PC-9 (cell line): ENCODE measurements at regions not wholly inside any gene's neighbourhood (a gene's known extent, or its start where the extent isn't known, plus 50 kb on each side); places are given as distances from the start of the nearest gene placed in this dataset.

Source experiments
- BruUV-seq: library from RNA; stranded (reverse); fragments of 400-500 nt; replicated peaks from 2 replicates; lab custom pipeline; 2021; lab: Mats Ljungman, UMichigan
- CTCF ChIA-PET: fragments of 300-600 bp; sonication (Branson Sonifier 250); formaldehyde crosslinking; loops from one replicate; lab custom pipeline; 2022; ENCODE audit warnings: antibody characterized with exemption; lab: Charles Lee
- POLR2A ChIA-PET: fragments of 300-600 bp; sonication (Branson Sonifier 250); formaldehyde crosslinking; loops from one replicate; lab custom pipeline; 2022; ENCODE audit warnings: antibody characterized with exemption; ENCODE audit not compliant: unreplicated experiment; lab: Charles Lee
- DNase-seq, 2 experiments: peaks; one replicate each; pipeline versions ENCODE4 v3.0.0 to v3.0.0-alpha.2; 2015 to 2022; ENCODE audit warnings: mixed read lengths in 1 of 2
- H2AFZ ChIP-seq: fragments of 200-600 bp; sonication (generic); 2 replicates; pipeline ENCODE4 v1.8.1; 2017; ENCODE audit warnings: antibody characterized with exemption
- H3F3A ChIP-seq: fragments of 200-600 bp; sonication (generic); 2 replicates; pipeline ENCODE4 v1.8.1; 2017; ENCODE audit warnings: antibody characterized with exemption, mild to moderate bottlenecking, low read depth; ENCODE audit not compliant: insufficient read depth
- H3K27ac ChIP-seq: fragments of 200-600 bp; sonication (generic); 2 replicates; pipeline ENCODE4 v1.6.1; 2016; ENCODE audit warnings: mixed run types
- H3K27me3 ChIP-seq: fragments of 200-600 bp; sonication (generic); 2 replicates; pipeline ENCODE4 v1.6.1; 2016; ENCODE audit warnings: low read depth, mixed run types; ENCODE audit not compliant: insufficient read depth
- H3K36me3 ChIP-seq: fragments of 200-600 bp; sonication (generic); 2 replicates; pipeline ENCODE4 v1.6.1; 2016; ENCODE audit warnings: low read depth, mixed run types
- H3K4me1 ChIP-seq: fragments of 200-600 bp; sonication (generic); replicated peaks from 2 replicates; pipeline ENCODE4 v1.6.1; 2016; ENCODE audit warnings: mixed run types; ENCODE audit not compliant: insufficient read depth
- H3K4me2 ChIP-seq: fragments of 200-600 bp; sonication (generic); 2 replicates; pipeline ENCODE4 v1.6.1; 2017; ENCODE audit warnings: mixed run types
- H3K4me3 ChIP-seq: fragments of 200-600 bp; sonication (generic); 2 replicates; pipeline ENCODE4 v1.6.1; 2016; ENCODE audit warnings: mixed run types
- H3K79me2 ChIP-seq: fragments of 200-600 bp; sonication (generic); 2 replicates; pipeline ENCODE4 v1.6.1; 2017; ENCODE audit warnings: low read depth, mixed run types
- H3K9me2 ChIP-seq: fragments of 200-600 bp; sonication (generic); 2 replicates; pipeline ENCODE4 v1.8.1; 2017; ENCODE audit warnings: mild to moderate bottlenecking; ENCODE audit not compliant: insufficient read depth
- H3K9me3 ChIP-seq: fragments of 200-600 bp; sonication (generic); 2 replicates; pipeline ENCODE4 v1.8.1; 2016; ENCODE audit warnings: low read depth; ENCODE audit not compliant: insufficient read depth
- H4K20me1 ChIP-seq: fragments of 200-600 bp; sonication (generic); 2 replicates; pipeline ENCODE4 v1.8.1; 2017; ENCODE audit not compliant: insufficient read depth
- EZH2 ChIP-seq: fragments of 200-600 bp; sonication (generic); IDR thresholded peaks from 2 replicates; pipeline ENCODE4 v1.8.0; 2017; ENCODE audit warnings: antibody characterized with exemption, low read depth
- intact Hi-C: fragments of 100-400 bp; cut with micrococcal nuclease; formaldehyde crosslinking; loops from one replicate; pipeline ENCODE4 v1.10.0; 2022; ENCODE audit not compliant: unreplicated experiment
- TF ChIP-seq, protein P1 (sequence below): fragments of 200-600 bp; sonication (generic); conservative IDR thresholded peaks from 2 replicates; pipeline ENCODE4 v1.6.1; 2017; ENCODE audit warnings: mixed run types, antibody characterized with exemption, mild to moderate bottlenecking, moderate library complexity

- POLR2A ChIA-PET, result interaction anchor here (0.6 kb wide), 1 partner anchor 411 kb away, joined by 3 read pairs; no protein-coding TSS in a partner anchor
- CTCF ChIA-PET, result no interaction called here
- DNase-seq, result no peak
Measured at GRCh38 chr11:70028147-70028855, 49.8 kb upstream of the ANO1 start.

More at GRCh38 chr11:70028147-70028855, 49.8 kb upstream of the ANO1 start:
- Histone ChIP-seq H4K20me1 (no peaks in the 10 kb centered on the region), H3K27me3 (no peaks in the 10 kb centered on the region), H3F3A (no peaks in the 10 kb centered on the region), H3K4me1 (no peaks in the 10 kb centered on the region), H3K9me2 (no peaks in the 10 kb centered on the region), H3K4me3 (no peak overlapping the region), H3K79me2 (no peaks in the 10 kb centered on the region), H3K9me3 (no peaks in the 10 kb centered on the region), H3K27ac (no peak overlapping the region), H3K4me2 (no peak overlapping the region), H2AFZ (no peak overlapping the region), H3K36me3 (no peaks in the 10 kb centered on the region)
- intact Hi-C loops, result no loop called here
- no peak for TF ChIP-seq EZH2
- TF ChIP-seq, protein P1, sequence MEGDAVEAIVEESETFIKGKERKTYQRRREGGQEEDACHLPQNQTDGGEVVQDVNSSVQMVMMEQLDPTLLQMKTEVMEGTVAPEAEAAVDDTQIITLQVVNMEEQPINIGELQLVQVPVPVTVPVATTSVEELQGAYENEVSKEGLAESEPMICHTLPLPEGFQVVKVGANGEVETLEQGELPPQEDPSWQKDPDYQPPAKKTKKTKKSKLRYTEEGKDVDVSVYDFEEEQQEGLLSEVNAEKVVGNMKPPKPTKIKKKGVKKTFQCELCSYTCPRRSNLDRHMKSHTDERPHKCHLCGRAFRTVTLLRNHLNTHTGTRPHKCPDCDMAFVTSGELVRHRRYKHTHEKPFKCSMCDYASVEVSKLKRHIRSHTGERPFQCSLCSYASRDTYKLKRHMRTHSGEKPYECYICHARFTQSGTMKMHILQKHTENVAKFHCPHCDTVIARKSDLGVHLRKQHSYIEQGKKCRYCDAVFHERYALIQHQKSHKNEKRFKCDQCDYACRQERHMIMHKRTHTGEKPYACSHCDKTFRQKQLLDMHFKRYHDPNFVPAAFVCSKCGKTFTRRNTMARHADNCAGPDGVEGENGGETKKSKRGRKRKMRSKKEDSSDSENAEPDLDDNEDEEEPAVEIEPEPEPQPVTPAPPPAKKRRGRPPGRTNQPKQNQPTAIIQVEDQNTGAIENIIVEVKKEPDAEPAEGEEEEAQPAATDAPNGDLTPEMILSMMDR, result no peak
- BruUV-seq, result no TSS peak
